ENCODE measurements at regions not wholly inside any gene's neighbourhood (a gene's known extent, or its start where the extent isn't known, plus 50 kb on each side); places are given as distances from the start of the nearest gene placed in this dataset.

- H3K27me3 ChIP-seq (ENCODE audit: control insufficient read depth, insufficient read depth, low read length) = no peaks in the 10 kb centered on the region
- no peak overlapping the region for H3K4me2 ChIP-seq (ENCODE audit: extremely low read depth, insufficient read depth, low read length)
- no peaks in the 10 kb centered on the region for H3K4me1 ChIP-seq (ENCODE audit: control insufficient read depth, extremely low read depth, insufficient read depth, low read length)
- DNase-seq (ENCODE audit: low read depth in 2 of 2) = peak; percentile 88 to 90
- no peaks in the 10 kb centered on the region for H3K79me2 ChIP-seq (ENCODE audit: control insufficient read depth, insufficient read depth, low read length)
- no peaks in the 10 kb centered on the region for H3K36me3 ChIP-seq (ENCODE audit: control insufficient read depth, insufficient read depth, low read length)
- TF ChIP-seq EZH2 (IDR thresholded peaks at IDR 0.05; ENCODE audit: low read length, missing control alignments) (no peak), CTCF (conservative IDR thresholded peaks at IDR 0.05 in 1 of 2, IDR thresholded peaks at IDR 0.05 in 1 of 2; ENCODE audit: low read depth in 1 of 2, low read length in 2 of 2) (no peak)
- no peaks in the 10 kb centered on the region for H4K20me1 ChIP-seq (ENCODE audit: control insufficient read depth, extremely low read depth, insufficient read depth, low read length)
- H3K9ac ChIP-seq (ENCODE audit: insufficient read depth, low read length) = no peak overlapping the region
- no peak overlapping the region for H3K4me3 ChIP-seq (replicated peaks in 1 of 4; ENCODE audit: control extremely low read depth in 1 of 4, insufficient read depth in 1 of 4, low read depth in 3 of 4, low read length in 4 of 4)
- no peak overlapping the region for H2AFZ ChIP-seq (ENCODE audit: low read length)
- no peaks in the 10 kb centered on the region for H3K9me3 ChIP-seq (ENCODE audit: control insufficient read depth, insufficient read depth, low read depth, low read length)
- H3K27ac ChIP-seq (ENCODE audit: insufficient read depth, low read length) = no peak overlapping the region
Observed at GRCh38 chr9:2494562-2494961, 127.0 kb upstream of the VLDLR start.

- no peak overlapping the region for H3K27ac ChIP-seq (ENCODE audit: insufficient read depth, low read length)
- no peak for TF ChIP-seq CTCF (conservative IDR thresholded peaks at IDR 0.05 in 1 of 2, IDR thresholded peaks at IDR 0.05 in 1 of 2; ENCODE audit: low read depth in 1 of 2, low read length in 2 of 2)
- TF ChIP-seq EZH2 (IDR thresholded peaks at IDR 0.05; ENCODE audit: low read length, missing control alignments) = no peak
- no peaks in the 10 kb centered on the region for H3K4me1 ChIP-seq (ENCODE audit: control insufficient read depth, extremely low read depth, insufficient read depth, low read length)
- H3K9me3 ChIP-seq (ENCODE audit: control insufficient read depth, insufficient read depth, low read depth, low read length) = no peaks in the 10 kb centered on the region
- peak in 1 of 2 donors; percentile 52 for DNase-seq (ENCODE audit: low read depth in 2 of 2)
- H3K4me2 ChIP-seq (ENCODE audit: extremely low read depth, insufficient read depth, low read length) = no peak overlapping the region
- H3K4me3 ChIP-seq (replicated peaks in 1 of 4; ENCODE audit: control extremely low read depth in 1 of 4, insufficient read depth in 1 of 4, low read depth in 3 of 4, low read length in 4 of 4) = no peak overlapping the region
- no peaks in the 10 kb centered on the region for H3K79me2 ChIP-seq (ENCODE audit: control insufficient read depth, insufficient read depth, low read length)
- H3K27me3 ChIP-seq (ENCODE audit: control insufficient read depth, insufficient read depth, low read length) = no peaks in the 10 kb centered on the region
- no peaks in the 10 kb centered on the region for H3K36me3 ChIP-seq (ENCODE audit: control insufficient read depth, insufficient read depth, low read length)
- no peak overlapping the region for H2AFZ ChIP-seq (ENCODE audit: low read length)
- H4K20me1 ChIP-seq (ENCODE audit: control insufficient read depth, extremely low read depth, insufficient read depth, low read length) = no peaks in the 10 kb centered on the region
- no peak overlapping the region for H3K9ac ChIP-seq (ENCODE audit: insufficient read depth, low read length)
Observed at GRCh38 chr9:2495221-2496005, 126.2 kb upstream of the VLDLR start.

GRCh38 chr9:2496169-2496568, 125.4 kb upstream of the VLDLR start:
- Histone ChIP-seq H2AFZ (ENCODE audit: low read length) (no peak overlapping the region), H3K79me2 (ENCODE audit: control insufficient read depth, insufficient read depth, low read length) (no peaks in the 10 kb centered on the region), H3K36me3 (ENCODE audit: control insufficient read depth, insufficient read depth, low read length) (no peaks in the 10 kb centered on the region), H4K20me1 (ENCODE audit: control insufficient read depth, extremely low read depth, insufficient read depth, low read length) (no peaks in the 10 kb centered on the region), H3K27me3 (ENCODE audit: control insufficient read depth, insufficient read depth, low read length) (no peaks in the 10 kb centered on the region), H3K9ac (ENCODE audit: insufficient read depth, low read length) (no peak overlapping the region), H3K9me3 (ENCODE audit: control insufficient read depth, insufficient read depth, low read depth, low read length) (no peaks in the 10 kb centered on the region), H3K27ac (ENCODE audit: insufficient read depth, low read length) (no peak overlapping the region), H3K4me3 (replicated peaks in 1 of 4; ENCODE audit: control extremely low read depth in 1 of 4, insufficient read depth in 1 of 4, low read depth in 3 of 4, low read length in 4 of 4) (no peak overlapping the region), H3K4me1 (ENCODE audit: control insufficient read depth, extremely low read depth, insufficient read depth, low read length) (no peaks in the 10 kb centered on the region), H3K4me2 (ENCODE audit: extremely low read depth, insufficient read depth, low read length) (no peak overlapping the region)
- DNase-seq (ENCODE audit: low read depth in 2 of 2) = no peak
- TF ChIP-seq EZH2 (IDR thresholded peaks at IDR 0.05; ENCODE audit: low read length, missing control alignments) (no peak), CTCF (conservative IDR thresholded peaks at IDR 0.05 in 1 of 2, IDR thresholded peaks at IDR 0.05 in 1 of 2; ENCODE audit: low read depth in 1 of 2, low read length in 2 of 2) (no peak)

All from fibroblast of lung (primary cell).